ENCODE measurements at regions not wholly inside any gene's neighbourhood (a gene's known extent, or its start where the extent isn't known, plus 50 kb on each side); places are given as distances from the start of the nearest gene placed in this dataset.
"Not testable (repeated sequence)": the region's sequence is repeated elsewhere in the genome, so short reads cannot be mapped to it uniquely, and the experiment has no call there.

DNA sequence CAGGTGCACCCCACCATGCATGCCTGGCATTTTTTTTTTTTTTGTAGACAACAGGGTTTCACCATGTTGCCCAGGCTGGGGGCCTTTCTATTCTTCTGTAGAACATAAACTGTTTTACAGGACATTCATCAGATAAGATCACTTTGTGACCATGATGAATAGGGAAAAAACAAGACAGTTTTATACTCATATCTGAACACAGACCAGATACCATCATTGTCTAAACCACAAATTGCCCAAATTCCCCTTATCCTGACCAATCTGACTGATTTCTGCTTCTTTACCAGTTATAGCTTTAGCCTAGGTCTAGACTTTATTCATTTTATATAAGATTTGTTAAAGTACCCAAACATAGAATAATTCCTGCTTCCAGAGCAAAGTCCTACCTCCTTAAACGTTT, 1699.3 kb upstream of the TMEFF2 start:
- DNase-seq, result no peak

DNA sequence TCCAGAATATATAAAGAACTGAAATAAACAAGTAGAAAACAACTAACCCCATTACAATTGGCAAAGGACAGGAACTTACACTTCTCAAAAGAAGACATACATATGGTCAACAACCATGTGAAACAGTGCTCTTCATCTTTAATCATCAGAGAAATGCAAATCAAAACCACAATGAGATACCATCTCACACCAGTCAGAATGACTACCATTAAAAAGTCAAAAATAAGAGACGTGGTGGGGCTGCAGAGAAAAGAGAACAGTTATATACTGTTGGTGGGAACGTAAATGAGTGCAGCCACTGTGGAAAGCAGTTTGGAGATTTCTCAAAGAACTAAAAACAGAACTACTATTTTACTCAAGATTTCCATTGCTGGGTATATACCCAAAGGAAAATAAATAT, 1696.3 kb upstream of the TMEFF2 start:
- no peak for DNase-seq

DNA sequence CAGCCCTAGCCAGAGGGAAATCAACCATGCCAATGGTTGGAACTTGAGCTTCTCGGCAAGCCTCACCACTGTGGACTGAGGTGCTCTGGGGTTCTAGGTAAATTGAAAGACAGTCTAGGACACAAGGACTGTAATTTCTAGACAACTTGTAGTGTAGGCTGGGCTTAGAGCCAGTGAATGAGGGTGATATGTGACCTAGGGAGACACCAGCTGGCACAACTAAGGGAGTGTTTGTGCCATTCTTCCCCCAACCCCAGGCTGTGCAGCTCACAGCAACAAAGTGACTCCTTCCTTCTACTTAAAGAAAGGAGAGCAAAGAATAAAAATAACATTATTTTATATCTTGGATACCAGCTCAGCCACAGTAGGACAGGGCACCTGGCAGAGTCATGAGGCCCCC, 1690.7 kb upstream of the TMEFF2 start:
- DNase-seq, result no peak

DNA sequence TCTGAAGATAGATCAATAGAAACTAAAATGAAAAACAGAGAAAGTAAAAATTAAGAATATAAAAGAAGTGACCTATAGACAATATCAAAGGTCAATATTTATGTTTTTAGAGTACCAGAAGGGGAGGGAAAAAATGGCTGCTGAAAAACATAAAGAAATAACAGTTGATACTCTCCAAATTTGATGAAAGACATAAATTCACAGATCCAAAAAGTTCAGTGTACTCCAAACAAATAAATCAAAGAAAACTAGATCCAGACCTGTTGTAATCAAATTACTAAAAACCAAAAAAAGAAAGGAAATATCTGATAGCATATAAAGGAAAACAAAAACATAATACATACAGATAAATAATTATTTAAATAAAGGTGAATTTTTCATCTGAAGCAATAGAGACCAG, 1689.1 kb upstream of the TMEFF2 start:
- DNase-seq, result no peak

DNA sequence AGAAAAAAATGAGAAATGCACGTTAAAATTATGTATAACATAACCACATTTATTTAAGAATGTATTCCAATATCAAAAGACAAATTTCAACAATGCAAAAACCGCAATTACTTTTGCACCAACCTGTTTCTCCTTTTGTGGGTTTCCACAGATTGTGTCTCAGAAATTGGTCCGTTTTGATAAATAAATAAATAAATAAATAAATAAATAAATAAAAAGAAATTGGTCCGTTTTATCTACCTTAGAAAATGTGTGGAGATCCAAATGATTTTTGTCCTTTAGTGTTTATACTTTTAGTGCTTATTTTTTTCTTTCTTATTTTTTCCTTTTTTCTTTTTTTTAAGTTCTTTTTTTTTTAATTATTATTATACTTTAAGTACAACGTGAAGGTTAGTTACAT, 1682.2 kb upstream of the TMEFF2 start:
- no peak for DNase-seq

DNA sequence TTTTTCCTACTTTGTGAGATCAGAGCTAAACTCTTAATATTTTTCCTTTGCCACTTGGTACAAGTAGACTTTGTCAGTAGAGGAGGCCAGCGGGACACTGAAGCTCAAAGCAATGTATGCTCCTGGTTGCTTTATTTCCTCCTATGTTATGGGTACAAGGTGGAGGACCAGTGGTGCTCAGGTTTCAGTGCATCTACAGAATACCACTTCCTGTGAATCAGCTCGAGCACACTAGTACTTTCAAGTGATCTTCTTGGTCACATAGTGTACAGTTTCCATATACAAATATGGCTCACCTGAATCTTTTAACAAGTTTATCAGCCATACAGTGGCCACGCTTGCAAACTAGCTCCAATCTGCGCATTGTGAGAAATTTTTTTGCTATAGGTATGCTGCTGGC, 1674.8 kb upstream of the TMEFF2 start:
- DNase-seq, result no peak

DNA sequence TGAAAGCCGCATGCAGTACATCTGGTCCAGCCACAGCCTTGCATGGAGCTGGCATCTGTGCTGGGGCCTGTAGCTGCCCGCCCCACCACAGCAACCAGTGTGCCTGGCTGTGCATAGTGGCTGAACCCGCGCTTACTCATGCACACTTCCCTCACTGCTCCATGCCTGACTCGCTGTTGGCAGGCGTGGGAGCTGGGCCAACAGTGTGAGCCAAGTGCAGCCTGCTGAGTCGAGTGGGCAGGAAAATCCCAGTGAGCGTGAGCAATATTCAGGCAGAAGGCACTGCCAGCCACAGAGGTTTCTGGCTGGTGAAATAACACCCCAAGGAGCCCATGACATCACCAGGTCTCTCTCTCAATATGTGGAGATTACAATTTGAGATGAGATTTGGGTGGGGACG, 1674.1 kb upstream of the TMEFF2 start:
- DNase-seq, result peak; percentile 39

DNA sequence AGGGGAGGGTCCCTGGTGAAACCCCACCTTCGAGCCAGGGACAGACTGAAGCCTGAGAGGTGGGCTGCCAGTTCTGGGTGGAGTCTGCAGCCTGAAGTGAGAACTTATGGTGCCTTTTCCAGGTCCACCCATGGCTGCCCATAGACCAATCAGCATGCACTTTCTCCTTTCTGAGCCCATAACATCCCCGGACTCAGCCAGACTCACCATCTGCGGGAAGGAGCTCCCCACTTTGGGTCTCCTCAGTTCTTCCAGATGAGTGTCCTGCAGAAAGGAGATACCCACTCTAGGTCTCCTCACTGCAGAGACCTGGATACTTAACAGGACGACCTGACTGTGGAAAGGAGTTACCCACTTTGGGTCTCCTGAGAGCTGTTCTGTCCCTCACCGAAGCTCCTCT, 1673.4 kb upstream of the TMEFF2 start:
- DNase-seq, result no peak

DNA sequence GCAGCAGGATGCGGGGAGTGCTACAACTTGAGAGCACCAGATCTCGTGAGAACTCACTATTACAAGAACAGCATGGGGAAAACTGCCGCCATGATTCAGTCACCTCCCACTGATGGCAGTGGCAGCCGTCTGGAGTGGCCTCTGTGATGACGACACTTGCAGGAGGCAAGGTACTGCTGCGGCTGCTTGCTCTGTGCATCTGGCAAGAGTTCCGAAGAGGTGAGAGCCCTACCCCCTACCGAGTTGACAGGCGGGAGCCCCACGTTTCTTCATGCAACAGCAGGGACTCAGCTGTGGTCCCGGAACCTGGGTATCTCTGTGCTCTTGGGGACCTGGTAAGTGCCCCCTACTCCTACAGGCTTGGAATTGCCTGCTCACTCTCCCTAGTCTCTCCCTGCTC, 1672.7 kb upstream of the TMEFF2 start:
- no peak for DNase-seq

DNA sequence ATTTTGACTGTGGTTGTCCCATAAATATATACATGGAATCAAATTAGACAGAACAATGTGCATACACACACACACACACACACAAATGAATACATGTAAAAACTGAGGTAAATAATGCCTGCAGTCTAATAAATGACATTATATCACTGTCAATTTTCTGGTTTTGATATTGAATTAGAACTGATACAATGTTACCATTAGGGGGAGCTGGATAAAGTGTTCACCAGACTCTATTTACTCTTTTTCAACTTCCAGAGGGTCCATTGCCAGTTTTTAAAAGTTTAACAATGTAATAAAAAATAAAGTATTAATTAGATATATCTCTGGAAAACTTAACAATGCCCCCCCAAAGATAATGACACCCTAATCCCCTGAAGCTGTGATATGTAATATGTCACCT, 1666.8 kb upstream of the TMEFF2 start:
- no peak for DNase-seq

DNA sequence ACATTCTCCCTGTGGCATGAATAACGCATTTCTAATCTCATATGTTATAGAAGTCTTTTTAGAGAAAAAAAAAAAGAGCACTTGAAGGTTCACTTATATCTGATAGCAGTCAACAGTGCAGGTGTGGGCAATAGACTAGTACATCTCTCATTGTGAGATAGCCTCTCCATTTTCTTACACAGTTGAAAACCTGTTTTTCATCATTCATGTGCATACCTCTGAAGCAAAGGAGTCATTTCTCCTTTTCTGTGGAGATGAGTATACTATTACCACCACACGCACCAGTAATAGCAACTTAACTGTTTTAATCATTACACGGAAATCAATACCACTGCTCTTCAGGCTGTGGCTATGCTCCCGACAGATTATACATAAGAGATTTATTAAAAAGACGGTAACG, 1653.3 kb upstream of the TMEFF2 start:
- no peak for DNase-seq

DNA sequence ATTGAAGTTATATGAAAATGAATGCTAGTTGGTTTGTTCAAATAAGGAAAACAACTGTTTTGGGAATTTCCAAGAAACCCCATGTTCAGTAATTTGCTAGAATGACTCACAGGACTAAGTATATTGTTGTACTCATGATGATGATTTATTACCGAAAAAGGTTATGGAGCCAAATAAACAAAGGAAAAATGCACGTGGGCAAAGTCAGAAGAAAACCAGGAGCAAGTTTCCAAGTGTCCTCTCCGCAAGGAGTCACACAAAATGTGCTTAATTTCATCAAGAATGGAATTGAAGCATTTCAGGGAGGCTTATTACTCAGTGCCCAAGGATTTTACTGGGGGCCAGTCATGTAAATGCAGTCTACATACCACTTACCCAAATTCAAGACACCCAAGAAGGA, 1652.4 kb upstream of the TMEFF2 start:
- no peak for DNase-seq

DNA sequence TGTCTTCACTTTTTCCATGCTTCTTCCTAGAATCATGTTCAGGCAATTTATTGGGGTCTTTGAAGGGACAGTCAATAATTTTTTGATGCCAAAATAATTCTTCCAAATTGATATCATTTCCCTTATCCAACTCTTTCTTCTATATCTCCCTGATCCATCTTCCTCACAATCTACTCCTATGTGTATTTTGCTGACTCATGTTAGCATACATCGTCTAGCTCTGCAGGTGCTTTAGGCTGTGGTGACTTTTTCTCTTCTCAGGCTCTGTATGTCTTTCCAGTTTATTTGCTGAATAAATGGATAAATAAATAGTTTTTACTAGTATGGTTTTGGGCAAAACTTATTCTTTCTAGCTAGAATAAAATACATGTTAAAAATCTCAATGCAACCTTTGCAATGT, 1650.9 kb upstream of the TMEFF2 start:
- no peak for DNase-seq

DNA sequence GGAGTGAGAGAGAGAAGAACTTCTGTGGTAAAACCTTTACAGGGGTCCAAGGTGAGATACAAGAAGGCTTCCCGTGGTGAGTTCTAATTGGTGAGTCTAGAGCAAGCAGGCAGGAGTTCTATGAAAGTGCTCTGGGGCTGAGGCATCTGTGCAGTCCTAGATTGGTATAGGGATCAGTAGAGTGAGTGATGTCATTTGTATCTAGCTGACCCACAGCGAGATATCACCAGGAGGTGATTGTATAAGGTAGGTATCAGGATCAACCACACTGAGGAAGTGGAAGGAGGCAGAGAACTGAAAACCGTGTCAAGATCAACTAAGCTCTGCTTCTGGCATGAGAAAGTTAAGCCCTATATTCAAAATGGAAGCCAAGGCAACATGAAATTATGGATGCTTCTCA, 1648.9 kb upstream of the TMEFF2 start:
- DNase-seq, result no peak

DNA sequence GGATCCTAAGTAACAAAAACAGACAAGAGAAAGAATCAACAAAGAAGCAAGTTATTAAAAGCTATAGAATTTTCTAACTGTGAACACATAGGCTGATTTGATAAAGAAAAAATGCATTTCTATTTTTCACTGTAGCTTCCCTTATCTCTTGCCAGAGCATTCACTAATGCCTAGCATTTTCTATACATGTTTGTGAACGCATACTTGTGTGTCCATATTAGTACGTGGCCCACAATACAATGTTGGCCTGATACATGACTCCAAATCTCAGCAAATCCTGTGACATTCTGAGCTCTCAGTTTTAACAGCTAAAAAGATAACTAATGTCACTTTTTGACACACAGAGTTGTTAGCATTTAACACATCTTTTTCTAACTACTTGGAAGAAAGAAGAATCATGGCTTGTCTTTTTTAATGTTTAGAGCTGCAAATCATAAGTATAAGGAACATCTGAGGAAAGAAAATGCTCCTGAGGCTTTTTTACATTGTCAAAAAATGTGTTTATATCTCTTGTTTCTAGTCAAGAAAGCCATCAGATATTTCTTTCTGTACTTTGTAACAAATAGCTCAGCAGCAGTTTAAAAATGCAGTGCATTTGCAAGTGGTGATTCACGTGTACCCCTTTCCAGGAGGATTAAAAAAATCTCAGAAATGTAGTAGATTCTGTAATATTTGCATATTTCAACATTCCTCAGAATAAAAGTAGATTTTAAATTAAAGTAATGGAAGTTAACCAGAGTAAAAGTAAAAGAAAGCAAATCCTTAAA, 1646.8 kb upstream of the TMEFF2 start:
- DNase-seq, result no peak

DNA sequence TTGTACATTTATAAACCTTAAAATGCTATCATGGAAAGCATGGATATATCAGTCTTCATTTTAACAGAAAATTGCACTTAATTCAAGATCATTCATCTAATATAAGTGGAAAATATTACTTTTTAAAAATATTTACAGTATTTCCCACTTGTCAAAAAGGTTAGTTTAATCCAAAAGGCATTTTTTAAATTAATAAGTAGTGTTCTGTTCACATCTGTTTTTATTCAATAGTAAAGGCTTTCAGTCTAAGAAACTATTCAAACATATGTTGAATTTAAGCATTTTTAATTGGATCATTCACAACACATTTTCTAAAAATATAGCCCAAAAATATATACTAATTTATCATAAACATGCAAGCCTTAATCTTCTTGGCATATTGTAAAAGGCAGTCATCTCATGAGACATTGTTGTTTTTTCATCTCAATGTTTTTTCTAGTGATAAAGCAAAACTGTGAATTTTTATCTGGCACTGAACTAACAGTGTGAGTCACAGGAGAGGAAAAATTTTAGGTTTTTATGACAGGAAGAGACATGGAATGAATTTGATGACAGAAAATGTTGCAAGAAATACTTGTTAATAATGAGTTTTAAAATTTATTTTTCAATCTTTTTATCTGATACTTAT, 1642.5 kb upstream of the TMEFF2 start:
- no peak for DNase-seq

DNA sequence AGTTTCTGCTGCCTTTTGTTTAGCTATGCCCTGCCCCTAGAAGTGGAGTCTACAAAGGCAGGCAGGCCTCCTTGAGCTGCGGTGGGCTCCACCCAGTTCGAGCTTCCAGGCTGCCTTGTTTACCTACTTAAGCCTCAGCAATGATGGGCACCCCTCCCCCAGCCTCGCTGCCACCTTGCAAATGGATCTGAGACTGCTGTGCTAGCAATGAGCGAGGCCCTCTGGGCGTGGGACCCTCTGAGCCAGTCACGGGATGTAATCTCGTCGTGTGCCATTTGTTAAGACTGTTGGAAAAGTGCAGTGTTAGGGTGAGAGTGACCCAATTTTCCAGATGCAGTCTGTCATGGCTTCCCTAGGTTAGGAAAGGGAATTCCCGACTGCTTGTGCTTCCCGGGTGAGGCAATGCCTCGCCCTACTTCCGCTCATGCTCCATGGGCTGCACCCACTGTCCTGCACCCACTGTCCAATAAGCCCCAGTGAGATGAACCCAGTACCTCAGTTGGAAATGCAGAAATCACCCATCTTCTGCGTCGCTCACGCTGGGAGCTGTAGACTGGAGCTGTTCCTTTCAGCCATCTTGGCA, 1641.8 kb upstream of the TMEFF2 start:
- not testable (repeated sequence) for DNase-seq

DNA sequence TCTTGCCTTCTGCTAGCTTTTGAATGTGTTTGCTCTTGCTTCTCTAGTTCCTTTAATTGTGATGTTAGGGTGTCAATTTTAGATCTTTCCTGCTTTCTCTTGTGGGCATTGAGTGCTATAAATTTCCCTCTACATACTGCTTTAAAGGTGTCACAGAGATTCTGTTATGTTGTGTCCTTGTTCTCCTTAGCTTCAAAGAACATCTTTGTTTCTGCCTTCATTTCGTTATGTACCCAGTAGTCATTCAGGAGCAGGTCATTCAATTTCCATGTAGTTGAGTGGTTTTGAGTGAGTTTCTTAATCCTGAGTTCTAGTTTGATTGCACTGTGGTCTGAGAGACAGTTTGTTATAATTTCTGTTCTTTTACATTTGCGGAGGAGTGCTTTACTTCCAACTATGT, 1639.2 kb upstream of the TMEFF2 start:
- not testable (repeated sequence) for DNase-seq

DNA sequence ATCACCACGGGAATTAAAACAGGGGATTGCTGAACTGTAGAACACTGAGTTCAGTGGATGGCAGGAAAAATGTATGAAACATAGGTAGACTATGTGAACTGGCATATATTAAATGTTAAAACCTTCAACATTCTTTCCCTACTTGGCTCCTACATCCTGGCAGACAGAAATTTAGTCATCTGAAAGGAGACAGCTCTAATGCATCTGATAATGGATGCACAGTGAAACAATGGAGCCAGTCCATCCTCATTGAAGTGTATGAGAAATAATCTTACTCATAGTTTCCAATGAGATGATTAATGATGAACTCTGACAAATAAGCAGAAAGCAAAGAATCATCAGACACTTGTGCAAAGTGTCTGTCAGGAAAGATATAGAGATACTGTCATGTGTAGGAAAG, 1629.7 kb upstream of the TMEFF2 start:
- no peak for DNase-seq

DNA sequence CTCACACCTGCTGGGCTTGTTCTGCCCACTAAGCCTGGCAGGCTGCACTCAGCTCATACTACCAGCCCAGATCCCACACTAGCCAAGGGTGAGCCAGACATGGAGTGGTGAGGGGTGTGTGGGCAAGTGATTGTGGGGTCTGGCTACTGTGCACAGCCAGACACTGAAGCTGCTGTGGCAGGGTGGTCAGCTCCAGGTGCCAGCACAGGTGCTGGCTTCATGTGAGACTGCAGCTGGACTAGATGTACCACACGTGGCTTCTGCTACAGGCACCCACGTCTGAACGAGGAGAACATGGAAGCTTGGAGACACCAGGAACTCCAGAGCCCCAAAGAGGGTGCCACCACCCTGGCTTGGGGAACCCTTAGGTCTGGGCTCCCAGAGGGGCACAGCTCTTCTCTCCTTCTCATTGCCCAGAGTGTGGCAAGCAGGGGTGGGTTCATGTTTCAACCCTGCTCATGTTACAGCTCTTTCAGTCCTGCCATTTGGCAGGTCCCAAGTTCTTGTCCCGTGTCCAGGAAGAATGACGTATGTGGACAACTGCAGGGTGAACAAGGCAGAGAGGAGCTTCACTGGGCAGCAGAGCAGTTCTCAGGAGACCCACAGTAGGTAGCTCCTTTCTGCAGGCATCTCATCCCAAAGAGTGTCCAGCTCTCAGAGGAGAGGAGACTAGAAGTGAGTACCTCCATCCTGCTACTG, 1624.2 kb upstream of the TMEFF2 start:
- DNase-seq, result no peak

DNA sequence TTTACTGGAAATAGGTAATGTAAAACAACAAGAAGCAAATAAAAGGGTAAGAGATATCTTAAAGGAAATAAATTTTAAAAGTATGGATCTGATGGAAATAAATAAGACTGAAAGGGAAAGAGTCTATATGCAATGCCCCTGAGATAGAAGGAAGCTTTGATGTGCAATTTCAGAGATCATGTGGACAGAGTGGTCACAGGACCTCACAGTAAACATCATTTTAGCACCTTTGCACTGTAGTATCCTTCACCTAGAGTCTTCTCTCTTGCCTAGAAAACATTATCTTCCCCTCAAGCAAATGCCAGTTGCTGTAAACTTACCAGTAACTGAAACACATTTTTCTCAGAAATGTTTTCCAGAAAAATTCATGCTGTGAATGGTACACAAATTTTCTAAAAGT, 1621.3 kb upstream of the TMEFF2 start:
- no peak for DNase-seq

DNA sequence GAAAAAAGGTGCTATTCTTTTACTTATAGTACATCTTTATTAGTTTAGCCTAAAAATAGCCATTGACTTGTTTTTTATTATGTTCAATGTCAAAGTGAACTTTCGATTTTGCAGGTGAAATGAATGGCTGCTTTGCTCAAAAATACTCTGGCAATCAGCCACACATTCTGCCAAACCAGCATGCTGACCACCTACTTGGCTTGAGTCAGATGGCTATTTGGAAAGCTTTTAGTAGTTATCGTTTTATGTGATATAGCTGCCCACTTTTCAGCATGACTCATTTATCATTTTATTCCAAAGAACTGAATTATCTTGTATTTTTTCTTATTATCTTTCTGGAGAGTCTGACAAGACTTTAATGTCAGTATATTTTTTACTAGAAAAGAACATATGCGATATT, 1615.8 kb upstream of the TMEFF2 start:
- DNase-seq, result no peak

DNA sequence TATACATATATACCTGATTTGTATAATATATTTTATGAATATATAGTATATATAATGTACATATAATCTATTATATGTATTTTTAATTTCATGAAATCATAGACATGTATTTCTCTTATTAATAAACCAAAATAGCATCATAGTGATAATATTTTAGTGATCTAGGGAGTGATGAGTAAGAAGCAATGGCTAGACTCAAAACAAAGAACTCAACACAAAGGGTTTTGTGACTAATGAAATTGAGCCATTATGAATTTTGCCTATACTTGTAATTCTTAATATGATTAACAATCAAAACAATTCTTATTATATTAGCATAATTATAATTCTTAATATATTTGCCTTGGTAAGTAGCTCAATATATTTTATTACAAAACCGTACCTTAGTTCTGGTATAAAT, 1614.1 kb upstream of the TMEFF2 start:
- no peak for DNase-seq
